ENCODE measurements at regions not wholly inside any gene's neighbourhood (a gene's known extent, or its start where the extent isn't known, plus 50 kb on each side); places are given as distances from the start of the nearest gene placed in this dataset.
"Not testable (repeated sequence)": the region's sequence is repeated elsewhere in the genome, so short reads cannot be mapped to it uniquely, and the experiment has no call there.

DNA sequence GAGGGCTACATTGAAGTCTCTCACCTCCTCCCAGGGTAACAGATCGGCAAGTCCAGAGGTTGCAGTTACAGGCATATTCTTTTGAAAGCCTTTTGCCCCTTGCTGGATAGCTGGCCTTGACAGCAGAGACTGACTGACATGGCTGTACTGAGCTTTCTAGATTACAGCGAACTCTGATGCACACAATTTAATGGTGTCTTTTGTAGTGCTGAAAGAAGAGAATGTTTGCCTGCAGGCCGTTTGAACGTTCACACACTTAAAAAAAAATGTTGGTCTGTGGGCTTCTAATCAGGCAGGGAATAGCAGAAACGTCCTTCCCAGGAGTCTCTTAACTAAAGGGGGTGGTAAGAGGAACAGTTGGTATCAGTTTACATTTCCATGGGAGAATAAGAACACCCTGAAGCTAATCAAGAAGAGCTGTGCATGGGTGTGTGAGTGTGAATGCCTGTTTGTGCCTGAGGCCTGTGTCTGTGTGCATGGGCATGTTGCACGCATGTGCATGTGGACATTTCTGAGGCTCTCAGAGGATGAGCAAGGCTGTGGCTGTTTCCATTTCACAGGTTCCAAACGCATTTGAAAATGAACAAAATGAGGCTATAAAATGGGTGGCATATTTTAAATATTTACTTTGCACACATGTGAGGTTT, 213.9 kb upstream of the SSTR4 start:
- no peak for DNase-seq

DNA sequence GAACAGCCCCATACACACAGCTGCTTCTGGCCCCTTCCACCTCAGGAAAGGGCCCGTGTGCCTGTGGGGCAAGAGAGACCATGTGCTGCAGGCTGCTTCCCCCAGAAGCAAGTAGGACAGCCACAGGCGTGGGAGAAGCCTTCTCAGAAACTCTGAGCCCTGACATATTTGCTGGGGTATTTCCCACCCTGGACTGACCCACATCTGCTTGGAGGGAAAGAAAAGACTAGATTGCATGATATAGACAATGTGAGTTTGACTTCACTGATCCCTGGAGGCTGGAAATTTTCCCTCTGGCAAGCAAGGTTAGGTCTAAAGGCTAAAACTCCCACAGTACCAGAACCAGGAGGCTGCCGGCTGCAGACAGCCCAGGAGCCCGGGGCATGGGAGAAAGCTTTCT, 213.3 kb upstream of the SSTR4 start:
- DNase-seq, result peak in 2 of 4 experiments; percentile 3 to 8

- no peak for DNase-seq
Observed at GRCh38 chr20:22823119-22823518, 212.0 kb upstream of the SSTR4 start.

DNA sequence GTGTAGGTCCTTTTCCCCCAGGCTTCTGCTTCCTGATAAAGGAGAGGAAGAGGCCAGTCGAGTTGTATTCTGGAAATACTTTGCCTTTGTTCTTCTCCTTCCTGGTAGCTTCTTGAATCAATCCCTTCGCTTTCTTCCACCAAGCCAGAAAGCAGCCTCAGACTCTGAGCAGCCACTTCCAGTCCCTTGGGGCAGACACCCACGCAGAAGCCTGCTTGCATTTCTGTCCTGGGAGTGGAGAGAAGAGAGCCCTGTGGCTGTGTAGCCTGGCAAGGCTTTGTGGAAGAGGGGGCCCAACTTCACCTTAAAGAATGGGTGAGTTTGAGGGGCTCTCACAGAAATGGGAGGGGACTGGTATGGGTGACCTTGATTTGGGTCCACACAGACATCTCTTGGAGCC, 211.0 kb upstream of the SSTR4 start:
- DNase-seq, result peak in 2 of 4 experiments; percentile 24 to 25

DNA sequence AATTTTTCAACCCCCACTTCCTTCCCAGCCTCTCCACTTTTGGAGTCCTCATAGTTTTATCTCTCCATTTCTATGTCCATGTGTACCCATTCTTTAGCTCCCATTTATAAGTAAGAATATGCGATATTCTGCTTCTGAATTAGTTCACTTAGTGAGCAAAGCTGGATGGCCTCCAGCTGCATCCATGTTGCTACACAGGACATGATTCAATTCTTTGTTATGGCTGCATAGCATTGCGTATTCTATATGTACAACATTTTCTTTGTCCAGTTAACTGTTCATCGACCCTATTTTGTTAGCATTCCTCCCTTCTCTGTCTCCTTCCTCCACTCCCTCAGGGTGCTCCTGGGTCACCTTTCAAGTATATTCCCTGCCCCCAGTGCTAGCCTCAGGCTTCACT, 210.0 kb upstream of the SSTR4 start:
- DNase-seq, result no peak

DNA sequence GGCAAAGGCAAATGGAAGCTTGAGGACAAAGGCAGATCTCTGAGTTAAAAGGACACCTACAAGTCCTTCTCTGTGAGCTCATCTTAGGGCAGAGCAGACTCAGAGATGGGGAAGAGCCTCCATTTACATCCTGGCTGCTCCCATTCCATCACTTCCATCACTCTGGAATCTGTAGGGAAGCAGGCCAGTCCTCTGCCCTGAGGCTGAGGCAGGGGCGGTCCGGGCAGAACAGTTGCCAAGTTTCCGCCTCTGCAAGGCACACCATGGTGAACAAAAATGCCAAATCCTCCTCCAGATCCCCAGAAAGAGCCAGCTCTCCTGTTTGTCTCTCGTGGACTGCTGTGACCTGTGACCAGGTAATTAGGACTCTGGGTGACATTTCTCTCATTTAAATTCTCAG, 209.6 kb upstream of the SSTR4 start:
- no peak for DNase-seq

DNA sequence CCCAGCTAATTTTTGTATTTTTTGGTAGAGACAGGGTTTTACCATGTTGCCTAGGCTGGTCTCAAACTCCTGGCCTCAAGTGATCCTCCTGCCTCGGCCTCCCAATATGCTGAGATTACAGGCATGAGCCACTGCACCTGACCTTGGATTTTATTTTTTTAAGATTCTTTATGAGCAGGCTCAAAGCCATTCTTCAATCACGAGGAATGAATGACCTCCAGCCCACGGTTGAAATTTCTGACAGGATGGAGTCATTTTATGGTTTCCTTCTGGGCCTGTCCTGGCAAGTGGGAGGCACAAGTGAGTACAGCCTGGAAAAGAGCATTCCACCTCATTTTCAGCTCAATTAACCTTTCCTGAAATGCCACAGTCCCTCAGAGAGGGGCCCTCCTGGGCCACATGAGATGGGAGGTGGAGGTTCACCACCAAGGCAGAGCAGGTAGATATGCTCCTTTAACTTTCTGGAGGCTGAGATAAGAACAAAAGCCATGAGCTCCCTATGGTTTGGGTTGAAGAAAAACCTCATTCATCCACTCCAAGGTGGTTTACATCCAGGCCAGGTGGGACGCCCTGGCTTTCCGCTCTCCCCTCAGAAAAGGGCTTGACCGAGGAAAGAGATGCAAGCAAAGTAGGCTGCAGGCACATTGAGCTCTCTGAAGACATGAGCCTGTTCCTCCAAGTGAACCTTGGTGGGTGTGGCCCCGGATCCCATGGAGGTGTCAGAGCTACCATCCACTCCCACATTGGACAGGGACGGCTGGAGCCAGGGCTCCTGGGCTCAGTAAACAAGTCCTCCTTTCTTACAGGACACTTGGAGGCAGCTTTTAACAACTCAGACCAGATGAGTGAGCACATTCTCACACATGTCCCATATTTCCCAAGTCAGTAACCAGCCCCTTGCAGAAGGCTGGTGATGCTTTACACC, 208.5 kb upstream of the SSTR4 start:
- no peak for DNase-seq

DNA sequence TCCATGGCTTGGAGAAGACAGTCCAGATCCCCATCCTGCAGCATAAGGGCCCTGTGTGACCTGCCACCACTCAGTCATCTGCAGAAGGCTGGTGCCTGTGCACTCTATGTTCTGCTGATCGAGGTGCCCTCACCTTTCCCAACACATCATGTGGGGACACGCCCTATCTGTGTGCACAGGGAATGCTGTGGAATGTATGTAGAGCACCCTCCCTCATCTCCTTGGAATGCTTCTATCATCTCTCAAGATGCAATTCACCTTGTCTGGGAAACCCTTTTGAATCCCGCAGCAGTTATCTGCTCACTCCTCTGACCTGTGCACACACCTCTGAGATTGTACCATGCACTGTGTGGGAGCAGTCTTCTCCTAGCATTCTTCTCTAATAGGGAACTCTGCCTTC, 207.2 kb upstream of the SSTR4 start:
- DNase-seq, result no peak

- no peak for DNase-seq
Observed at GRCh38 chr20:22829356-22829755, 205.8 kb upstream of the SSTR4 start.

GRCh38 chr20:22830138-22830537, 205.0 kb upstream of the SSTR4 start:
- no peak for DNase-seq

DNA sequence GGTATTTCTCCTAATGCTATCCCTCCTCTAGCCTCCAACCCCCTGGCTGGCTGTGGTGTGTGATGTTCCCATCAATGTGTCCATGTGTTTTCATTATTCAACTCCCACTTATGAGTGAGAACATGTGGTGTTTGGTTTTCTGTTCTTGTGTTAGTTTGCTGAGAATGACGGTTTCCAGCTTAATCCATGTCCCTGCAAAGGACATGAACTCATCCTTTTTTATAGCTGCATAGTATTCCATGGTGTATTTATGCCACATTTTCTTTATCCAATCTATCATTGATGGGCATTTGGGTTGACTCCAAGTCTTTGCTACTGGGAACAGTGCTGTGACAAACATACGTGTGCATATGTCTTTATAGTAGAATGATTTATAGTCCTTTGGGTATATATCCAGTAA, 204.4 kb upstream of the SSTR4 start:
- DNase-seq, result not testable (repeated sequence)

DNA sequence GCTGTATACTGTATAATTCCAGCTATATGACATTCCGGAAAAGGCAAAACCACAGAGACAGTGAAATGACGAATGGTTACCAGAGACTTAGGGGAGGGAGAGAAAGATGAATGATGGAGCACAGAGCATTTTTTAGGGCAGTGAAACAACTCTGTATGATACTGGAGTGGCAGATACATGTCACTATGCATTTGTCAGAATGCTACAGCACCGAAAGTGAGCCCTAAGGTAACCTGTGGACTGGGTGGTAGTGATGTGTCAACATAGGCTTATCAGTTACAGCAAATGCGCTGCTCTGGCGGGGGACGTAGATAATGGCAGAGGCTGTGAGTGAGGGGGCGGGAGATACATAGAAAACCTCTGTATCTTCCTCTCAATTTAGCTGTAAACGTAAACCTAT, 201.3 kb upstream of the SSTR4 start:
- no peak for DNase-seq

DNA sequence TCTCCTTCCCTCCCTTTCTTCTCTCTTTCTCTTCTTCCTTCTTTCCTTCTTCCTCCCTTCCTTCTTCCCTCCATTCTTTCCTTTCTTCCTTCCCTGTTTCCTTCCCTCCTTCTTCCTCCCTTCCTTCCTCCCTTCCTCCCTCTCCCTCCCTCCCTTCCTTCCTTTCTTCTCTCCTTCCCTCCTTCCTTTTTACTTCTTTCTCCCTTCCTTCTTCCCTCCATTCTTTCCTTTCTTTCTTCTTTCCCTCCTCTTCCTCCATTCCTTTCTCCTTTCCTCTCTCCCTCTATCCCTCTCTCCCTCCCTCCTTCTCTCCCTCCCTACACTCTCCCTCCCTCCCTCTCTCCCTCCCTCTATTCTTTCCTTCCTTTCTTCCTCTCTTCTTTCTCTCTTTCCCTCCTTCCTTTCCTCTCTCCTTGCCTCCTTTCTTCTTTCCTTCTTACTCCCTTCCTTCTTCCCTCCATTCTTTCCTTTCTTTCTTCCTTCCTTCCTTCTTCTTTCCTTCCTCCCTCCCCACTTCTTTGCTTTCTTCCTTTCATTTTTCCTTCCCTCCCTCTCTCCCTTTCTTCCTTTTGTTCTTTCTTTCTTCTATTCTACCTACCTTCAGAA, 200.4 kb upstream of the SSTR4 start:
- no peak for DNase-seq

- no peak for DNase-seq
Observed at GRCh38 chr20:22836211-22836610, 198.9 kb upstream of the SSTR4 start.

DNA sequence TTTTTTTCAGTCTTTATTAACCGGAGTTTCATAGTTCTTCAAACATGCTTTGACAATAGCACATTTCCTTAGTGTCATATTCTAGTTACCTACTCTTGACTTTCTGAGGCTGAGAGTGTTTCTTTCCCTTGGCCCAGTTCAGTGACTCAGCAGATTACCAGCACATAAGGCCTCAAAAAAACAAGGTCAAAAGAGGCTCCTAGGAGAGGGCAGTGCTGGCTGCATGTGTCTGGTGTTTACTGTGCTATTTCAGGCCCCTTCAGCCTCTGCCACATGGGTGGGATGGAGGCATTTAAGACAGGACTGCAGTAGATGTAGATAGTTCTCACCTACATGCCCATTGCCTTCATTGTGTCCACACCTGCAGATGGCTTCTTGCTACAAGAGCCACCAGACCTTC, 198.2 kb upstream of the SSTR4 start:
- no peak for DNase-seq

- DNase-seq, result no peak
Observed at GRCh38 chr20:22838001-22838400, 197.1 kb upstream of the SSTR4 start.

- no peak for DNase-seq
Observed at GRCh38 chr20:22841846-22842245, 193.3 kb upstream of the SSTR4 start.

GRCh38 chr20:22842793-22843192, 192.3 kb upstream of the SSTR4 start:
- DNase-seq, result no peak

- DNase-seq, result no peak
Observed at GRCh38 chr20:22844959-22845358, 190.2 kb upstream of the SSTR4 start.

- DNase-seq, result no peak
Observed at GRCh38 chr20:22846863-22847262, 188.2 kb upstream of the SSTR4 start.

DNA sequence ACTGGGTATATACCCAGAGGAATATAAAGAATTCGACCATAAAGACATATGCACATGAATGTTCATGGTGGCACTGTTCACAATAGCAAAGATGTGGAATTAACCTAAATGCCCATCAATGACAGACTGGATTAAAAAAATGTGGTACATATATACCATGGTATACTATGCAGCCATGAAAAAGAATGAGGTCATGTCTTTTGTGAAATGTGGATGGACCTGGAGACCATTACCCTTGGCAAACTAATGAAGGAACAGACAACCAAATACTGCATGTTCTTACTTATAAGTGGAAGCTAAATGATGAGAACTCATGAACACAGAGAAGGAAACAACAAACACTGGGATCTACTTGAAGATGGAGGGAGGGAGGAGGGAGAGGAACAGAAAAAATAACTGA, 186.7 kb upstream of the SSTR4 start:
- no peak for DNase-seq

GRCh38 chr20:22851679-22852346, 183.3 kb upstream of the SSTR4 start:
- peak; percentile 40 to 69 (median 57) for DNase-seq
